Endothelial cell of umbilical vein (primary cell): ENCODE measurements at regions not wholly inside any gene's neighbourhood (a gene's known extent, or its start where the extent isn't known, plus 50 kb on each side); places are given as distances from the start of the nearest gene placed in this dataset.

ENCODE experiments used
- BruUV-seq: library from RNA; stranded (reverse); fragments of 400-500 nt; replicated peaks from 2 replicates; lab custom pipeline; 2021; lab: Mats Ljungman, UMichigan
- CTCF ChIA-PET: fragments of 300-600, 350-600 bp; sonication (Branson Sonifier 250); formaldehyde crosslinking; loops from one replicate; lab custom pipeline; 2021; ENCODE audit warnings: antibody characterized with exemption, inconsistent platforms; lab: Charles Lee
- POLR2A ChIA-PET: fragments of 300-600, 350-600 bp; sonication (Branson Sonifier 250); formaldehyde crosslinking; loops from one replicate; lab custom pipeline; 2021; ENCODE audit warnings: antibody characterized with exemption, inconsistent platforms; lab: Charles Lee
- DNase-seq: peaks from one replicate; pipeline ENCODE4 v3.0.0-alpha.2; 2011; ENCODE audit warnings: low read depth, low spot score
- FAIRE-seq: peaks from 2 replicates; lab custom pipeline; 2011; peaks lifted over from hg19 to GRCh38; lab: Jason Lieb, UNC
- H2AFZ ChIP-seq: 2 replicates; pipeline ENCODE4 v1.6.0; 2012; ENCODE audit warnings: low read depth, low read length, control low read depth, inconsistent platforms
- H3K27ac ChIP-seq: 2 replicates; pipeline ENCODE4 v1.5.1; 2011; ENCODE audit warnings: low read depth, mild to moderate bottlenecking, control low read depth, low read length, moderate library complexity; ENCODE audit not compliant: insufficient read depth
- H3K27me3 ChIP-seq, 2 experiments: 2 replicates each; pipeline versions ENCODE4 v1.6.0 to v1.6.1; 2011; ENCODE audit warnings: low read length in 2 of 2, mixed read lengths in 1 of 2; ENCODE audit not compliant: control insufficient read depth in 2 of 2, insufficient read depth in 2 of 2
- H3K36me3 ChIP-seq, 2 experiments: 2 replicates in 1 of 2; 3 replicates in 1 of 2; pipeline ENCODE4 v1.5.1; 2011; ENCODE audit warnings: low read length in 2 of 2, mild to moderate bottlenecking in 1 of 2, moderate library complexity in 1 of 2; ENCODE audit not compliant: control insufficient read depth in 2 of 2, insufficient read depth in 2 of 2; ENCODE audit errors: extremely low read depth in 1 of 2
- H3K4me1 ChIP-seq: 3 replicates; pipeline ENCODE4 v1.5.1; 2011; ENCODE audit warnings: mild to moderate bottlenecking, low read length; ENCODE audit not compliant: control insufficient read depth, insufficient read depth; ENCODE audit errors: extremely low read depth
- H3K4me2 ChIP-seq: 2 replicates; pipeline ENCODE4 v1.6.1; 2011; ENCODE audit warnings: low read length, control low read depth, mixed read lengths; ENCODE audit not compliant: insufficient read depth
- H3K4me3 ChIP-seq, 3 experiments: fragments of 200-600 bp in 1 of 3; sonication (generic), shearing (Covaris generic) in 1 of 3; replicated peaks in 1 of 3; 2 replicates each; pipeline ENCODE4 v1.5.1; 2011 to 2016; ENCODE audit warnings: control low read depth in 3 of 3, low read length in 3 of 3, mild to moderate bottlenecking in 2 of 3, inconsistent platforms in 1 of 3, low read depth in 1 of 3, moderate library complexity in 1 of 3; ENCODE audit not compliant: insufficient read depth in 1 of 3
- H3K79me2 ChIP-seq: 2 replicates; pipeline ENCODE4 v1.6.0; 2012; ENCODE audit warnings: low read length, inconsistent platforms; ENCODE audit not compliant: control insufficient read depth, insufficient read depth
- H3K9ac ChIP-seq: replicated peaks from 2 replicates; pipeline ENCODE3; 2011; ENCODE audit warnings: low read length, control low read depth; ENCODE audit not compliant: insufficient read depth; ENCODE audit errors: extremely low read depth
- H3K9me1 ChIP-seq: replicated peaks from 3 replicates; pipeline ENCODE4 v1.6.0; 2011; ENCODE audit warnings: mild to moderate bottlenecking, low read length; ENCODE audit not compliant: control insufficient read depth, insufficient read depth; ENCODE audit errors: extremely low read depth
- H3K9me3 ChIP-seq: replicated peaks from 2 replicates; pipeline ENCODE4 v1.5.1; 2012; ENCODE audit warnings: low read length, inconsistent platforms; ENCODE audit not compliant: control insufficient read depth, insufficient read depth
- H4K20me1 ChIP-seq: replicated peaks from 2 replicates; pipeline ENCODE3; 2011; ENCODE audit warnings: mild to moderate bottlenecking, low read length; ENCODE audit not compliant: control insufficient read depth, insufficient read depth; ENCODE audit errors: extremely low read depth
- CTCF ChIP-seq, 2 donors: IDR thresholded peaks; 1 replicate in 1 of 2; 2 replicates in 1 of 2; pipeline ENCODE4 v1.5.1; 2011; ENCODE audit warnings: low read length in 2 of 2, mild to moderate bottlenecking in 2 of 2, moderate library complexity in 2 of 2, control low read depth in 1 of 2, inconsistent platforms in 1 of 2, low read depth in 1 of 2; ENCODE audit not compliant: insufficient read depth in 1 of 2; ENCODE audit errors: extremely low read depth in 1 of 2
- EZH2 ChIP-seq: IDR thresholded peaks from 2 replicates; pipeline ENCODE4 v1.6.1; 2012; ENCODE audit warnings: borderline replicate concordance, low read depth, mild to moderate bottlenecking, moderate library complexity, low read length, inconsistent platforms; ENCODE audit not compliant: severe bottlenecking
- FOS ChIP-seq: IDR thresholded peaks from 2 replicates; pipeline ENCODE4 v1.6.1; 2011; ENCODE audit warnings: mild to moderate bottlenecking, low read length, moderate library complexity, borderline replicate concordance; ENCODE audit not compliant: insufficient read depth
- GATA2 ChIP-seq: IDR thresholded peaks from 2 replicates; pipeline ENCODE4 v1.7.0; 2011; ENCODE audit warnings: low read depth, mild to moderate bottlenecking, moderate library complexity, mixed read lengths, low read length; ENCODE audit not compliant: insufficient read length, insufficient read depth
- JUN ChIP-seq: IDR thresholded peaks from 2 replicates; pipeline ENCODE4 v1.6.1; 2011; ENCODE audit warnings: borderline replicate concordance, low read depth; ENCODE audit not compliant: insufficient read length, insufficient read depth
- MAX ChIP-seq: IDR thresholded peaks from 2 replicates; pipeline ENCODE4 v1.6.1; 2011; ENCODE audit not compliant: insufficient read depth, insufficient read length
- MYC ChIP-seq: IDR thresholded peaks from one replicate; pipeline ENCODE4 v1.6.1; 2011; ENCODE audit warnings: mild to moderate bottlenecking, low read depth, low read length
- POLR2A ChIP-seq: IDR thresholded peaks from 2 replicates; pipeline ENCODE4 v1.6.1; 2012; ENCODE audit warnings: low read depth, mild to moderate bottlenecking, control low read depth, low read length
- POLR2AphosphoS5 ChIP-seq: IDR thresholded peaks from 2 replicates; pipeline ENCODE4 v1.6.1; 2012; ENCODE audit warnings: low read depth, mild to moderate bottlenecking, control low read depth, low read length, moderate library complexity; ENCODE audit not compliant: insufficient read depth
- dilution Hi-C: fragments of 300-500 bp; cut with MboI; formaldehyde crosslinking; loops from one replicate; pipeline ENCODE4 v1.15.0; 2019; ENCODE audit warnings: low sequenced_read_pairs; ENCODE audit not compliant: extremely low pct_ligation_motif_present
- intact Hi-C: fragments of 100-400 bp; cut with micrococcal nuclease; formaldehyde crosslinking; loops from one replicate; pipeline ENCODE4 v1.10.0; 2022

GRCh38 chr1:213670692-213671023 lies 317.1 kb upstream of the PROX1 start:
- Histone ChIP-seq H3K9me3 (no peaks in the 10 kb centered on the region), H3K36me3 (no peaks in the 10 kb centered on the region), H3K4me2 (no peak overlapping the region), H3K9ac (no peak overlapping the region), H3K27ac (no peak overlapping the region), H3K27me3 (peaks cover 0 to 2% of the 10 kb centered on the region in 2 experiments), H4K20me1 (no peaks in the 10 kb centered on the region), H3K79me2 (no peaks in the 10 kb centered on the region), H3K9me1 (no peaks in the 10 kb centered on the region), H3K4me1 (no peaks in the 10 kb centered on the region), H2AFZ (no peak overlapping the region), H3K4me3 (no peak overlapping the region)
- dilution Hi-C loops (no loop called here), intact Hi-C loops (no loop called here)
- FAIRE-seq (no peak), DNase-seq (no peak)
- TF ChIP-seq MAX (no peak), POLR2AphosphoS5 (no peak), CTCF (IDR thresholded peaks at IDR 0.05; ENCODE audit: extremely low read depth in 1 of 2, insufficient read depth in 1 of 2, low read depth in 1 of 2, low read length in 2 of 2) (no peak), EZH2 (no peak), FOS (no peak), JUN (no peak), POLR2A (no peak), GATA2 (no peak), MYC (no peak)
- ChIA-PET CTCF (no interaction called here), POLR2A (no interaction called here)
- BruUV-seq, result no TSS peak
